ENCODE measurements at regions not wholly inside any gene's neighbourhood (a gene's known extent, or its start where the extent isn't known, plus 50 kb on each side); places are given as distances from the start of the nearest gene placed in this dataset.
"Not testable (repeated sequence)": the region's sequence is repeated elsewhere in the genome, so short reads cannot be mapped to it uniquely, and the experiment has no call there.

- DNase-seq: not testable (repeated sequence)
These were observed 50.4 kb upstream of the B3GAT2 start for GRCh38 chr6:71007298-71007697.

GRCh38 chr6:71011871-71012371 lies 55.1 kb upstream of the B3GAT2 start:
- no peak for DNase-seq

- DNase-seq: peak; percentile 13
These were observed 56.1 kb upstream of the B3GAT2 start for GRCh38 chr6:71012866-71013469.

GRCh38 chr6:71015392-71015791 lies 58.5 kb upstream of the B3GAT2 start:
- DNase-seq: no peak

GRCh38 chr6:71028236-71028876 lies 71.5 kb upstream of the B3GAT2 start:
- no peak for DNase-seq

- DNase-seq: no peak
These were observed 72.0 kb upstream of the B3GAT2 start for GRCh38 chr6:71028877-71029252.

- DNase-seq: no peak
These were observed 72.7 kb upstream of the B3GAT2 start for GRCh38 chr6:71029555-71029954.

- no peak for DNase-seq
These were observed 75.1 kb upstream of the B3GAT2 start for GRCh38 chr6:71031912-71032311.

GRCh38 chr6:71033171-71033570 lies 76.3 kb upstream of the B3GAT2 start:
- DNase-seq: no peak

- DNase-seq: no peak
These were observed 77.0 kb upstream of the B3GAT2 start for GRCh38 chr6:71033890-71034289.

- no peak for DNase-seq
These were observed 77.9 kb upstream of the B3GAT2 start for GRCh38 chr6:71034563-71035345.

- DNase-seq: no peak
These were observed 79.0 kb upstream of the B3GAT2 start for GRCh38 chr6:71035871-71036270.

- DNase-seq: no peak
These were observed 82.0 kb upstream of the B3GAT2 start for GRCh38 chr6:71038711-71039344.

GRCh38 chr6:71040043-71040442 lies 83.2 kb upstream of the B3GAT2 start:
- no peak for DNase-seq

GRCh38 chr6:71040841-71041240 lies 84.0 kb upstream of the B3GAT2 start:
- DNase-seq: no peak

- no peak for DNase-seq
These were observed 87.0 kb upstream of the B3GAT2 start for GRCh38 chr6:71043902-71044301.

- no peak for DNase-seq
These were observed 87.9 kb upstream of the B3GAT2 start for GRCh38 chr6:71044753-71045152.

- no peak for DNase-seq
These were observed 88.4 kb upstream of the B3GAT2 start for GRCh38 chr6:71045296-71045695.

- DNase-seq: no peak
These were observed 90.6 kb upstream of the B3GAT2 start for GRCh38 chr6:71047417-71047816.

GRCh38 chr6:71048320-71049164 lies 91.7 kb upstream of the B3GAT2 start:
- no peak for DNase-seq

- DNase-seq: no peak
These were observed 92.4 kb upstream of the B3GAT2 start for GRCh38 chr6:71049198-71049770.

GRCh38 chr6:71053475-71053874 lies 96.6 kb upstream of the B3GAT2 start:
- DNase-seq: no peak

All from NCI-H187 treated with DMSO at 0.1 percent for 48 hours (cell line).